ENCODE measurements at regions not wholly inside any gene's neighbourhood (a gene's known extent, or its start where the extent isn't known, plus 50 kb on each side); places are given as distances from the start of the nearest gene placed in this dataset.

DNA sequence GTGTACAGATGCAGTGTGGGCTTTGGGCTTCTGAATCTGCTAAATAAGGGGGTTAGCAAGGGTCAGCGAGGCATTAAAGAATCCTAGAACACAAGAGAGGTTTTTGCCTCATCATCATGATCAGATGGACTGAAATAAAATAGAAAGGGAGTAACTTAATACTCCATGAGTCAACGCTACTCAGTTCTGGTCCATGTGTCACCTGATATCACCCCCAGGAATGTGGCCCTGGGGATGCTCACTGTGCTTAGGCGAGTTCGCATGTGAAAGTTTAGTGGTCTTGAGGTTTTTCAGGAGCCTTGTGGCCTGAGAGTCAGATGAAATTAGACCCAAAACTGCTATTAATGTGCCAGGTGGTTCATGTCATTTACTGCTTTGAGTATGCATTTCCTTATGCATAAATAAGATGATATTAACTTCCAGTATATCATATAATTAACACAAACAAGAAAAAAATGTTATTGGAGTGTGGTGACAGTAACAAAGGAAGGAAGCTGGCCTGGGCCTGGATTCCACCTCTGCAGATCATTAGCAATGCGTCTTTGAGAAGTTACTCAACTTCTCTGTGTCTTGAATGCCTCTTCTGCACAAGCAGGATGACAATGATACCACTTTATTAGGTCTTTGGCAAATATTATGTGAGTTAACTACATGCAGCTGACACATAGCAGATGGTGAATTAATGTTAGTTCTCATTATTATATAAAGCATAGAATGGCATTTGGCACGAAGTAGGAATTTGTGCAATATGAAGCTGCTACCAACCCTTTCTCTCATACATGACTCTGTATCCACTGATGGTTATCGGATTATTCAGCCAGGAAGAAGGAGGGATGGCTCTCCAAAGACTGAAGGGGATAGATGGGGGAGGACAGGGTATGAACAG lies 1272.6 kb downstream of the AACS start:
- H3K9me3 ChIP-seq (ENCODE audit: low read depth, low read length) = no peaks in the 10 kb centered on the region
- peak overlapping the region; percentile 14 for H3K4me2 ChIP-seq (ENCODE audit: insufficient read depth, low read length)
- no peaks in the 10 kb centered on the region for H3K27me3 ChIP-seq (ENCODE audit: insufficient read depth, low read length)
- H3K4me1 ChIP-seq (ENCODE audit: insufficient read depth, low read length) = peaks cover 16% of the 10 kb centered on the region
- no peaks in the 10 kb centered on the region for H3K79me2 ChIP-seq (ENCODE audit: insufficient read depth, low read length)
- DNase-seq (ENCODE audit: insufficient read length, low spot score, missing footprints) = no peak
- no peak overlapping the region for H2AFZ ChIP-seq (ENCODE audit: low read length)
- peak overlapping the region; percentile 51 for H3K27ac ChIP-seq (ENCODE audit: low read depth, low read length)
- no peaks in the 10 kb centered on the region for H4K20me1 ChIP-seq (ENCODE audit: insufficient read depth, low read length)
- no peaks in the 10 kb centered on the region for H3K36me3 ChIP-seq (ENCODE audit: insufficient read depth, low read length)
- TF ChIP-seq, protein P1, sequence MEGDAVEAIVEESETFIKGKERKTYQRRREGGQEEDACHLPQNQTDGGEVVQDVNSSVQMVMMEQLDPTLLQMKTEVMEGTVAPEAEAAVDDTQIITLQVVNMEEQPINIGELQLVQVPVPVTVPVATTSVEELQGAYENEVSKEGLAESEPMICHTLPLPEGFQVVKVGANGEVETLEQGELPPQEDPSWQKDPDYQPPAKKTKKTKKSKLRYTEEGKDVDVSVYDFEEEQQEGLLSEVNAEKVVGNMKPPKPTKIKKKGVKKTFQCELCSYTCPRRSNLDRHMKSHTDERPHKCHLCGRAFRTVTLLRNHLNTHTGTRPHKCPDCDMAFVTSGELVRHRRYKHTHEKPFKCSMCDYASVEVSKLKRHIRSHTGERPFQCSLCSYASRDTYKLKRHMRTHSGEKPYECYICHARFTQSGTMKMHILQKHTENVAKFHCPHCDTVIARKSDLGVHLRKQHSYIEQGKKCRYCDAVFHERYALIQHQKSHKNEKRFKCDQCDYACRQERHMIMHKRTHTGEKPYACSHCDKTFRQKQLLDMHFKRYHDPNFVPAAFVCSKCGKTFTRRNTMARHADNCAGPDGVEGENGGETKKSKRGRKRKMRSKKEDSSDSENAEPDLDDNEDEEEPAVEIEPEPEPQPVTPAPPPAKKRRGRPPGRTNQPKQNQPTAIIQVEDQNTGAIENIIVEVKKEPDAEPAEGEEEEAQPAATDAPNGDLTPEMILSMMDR (IDR thresholded peaks at IDR 0.05; ENCODE audit: extremely low read depth, low read depth, low read length) = no peak
- H3K4me3 ChIP-seq (ENCODE audit: insufficient read depth, low read length) = no peak overlapping the region

DNA sequence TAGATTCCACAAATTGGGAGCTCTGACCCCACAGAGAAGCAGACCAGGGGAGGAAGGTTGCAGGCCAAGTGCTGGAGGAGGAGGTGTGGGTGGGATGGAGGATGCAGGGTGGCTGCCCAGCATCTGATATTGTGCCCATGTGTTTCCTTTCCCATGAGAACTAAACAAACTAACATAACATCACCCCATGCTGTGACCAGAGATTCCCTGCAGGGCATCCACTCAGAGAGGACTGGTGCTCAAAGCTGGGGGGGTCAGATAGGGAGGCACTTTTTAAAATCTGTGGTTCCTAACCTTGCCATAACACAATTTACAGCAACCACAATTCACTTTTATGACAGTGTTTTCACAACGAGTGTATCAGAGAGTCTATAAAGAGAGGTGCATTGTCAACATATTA lies 1277.6 kb downstream of the AACS start:
- H2AFZ ChIP-seq (ENCODE audit: low read length) = no peak overlapping the region
- H3K27ac ChIP-seq (ENCODE audit: low read depth, low read length) = no peak overlapping the region
- H3K9me3 ChIP-seq (ENCODE audit: low read depth, low read length) = no peaks in the 10 kb centered on the region
- no peaks in the 10 kb centered on the region for H3K27me3 ChIP-seq (ENCODE audit: insufficient read depth, low read length)
- H4K20me1 ChIP-seq (ENCODE audit: insufficient read depth, low read length) = no peaks in the 10 kb centered on the region
- TF ChIP-seq, protein P1 (IDR thresholded peaks at IDR 0.05; ENCODE audit: extremely low read depth, low read depth, low read length) = no peak
- no peak overlapping the region for H3K4me2 ChIP-seq (ENCODE audit: insufficient read depth, low read length)
- H3K79me2 ChIP-seq (ENCODE audit: insufficient read depth, low read length) = no peaks in the 10 kb centered on the region
- peaks cover 8% of the 10 kb centered on the region for H3K4me1 ChIP-seq (ENCODE audit: insufficient read depth, low read length)
- H3K36me3 ChIP-seq (ENCODE audit: insufficient read depth, low read length) = no peaks in the 10 kb centered on the region
- no peak overlapping the region for H3K4me3 ChIP-seq (ENCODE audit: insufficient read depth, low read length)
- DNase-seq (ENCODE audit: insufficient read length, low spot score, missing footprints) = no peak

DNA sequence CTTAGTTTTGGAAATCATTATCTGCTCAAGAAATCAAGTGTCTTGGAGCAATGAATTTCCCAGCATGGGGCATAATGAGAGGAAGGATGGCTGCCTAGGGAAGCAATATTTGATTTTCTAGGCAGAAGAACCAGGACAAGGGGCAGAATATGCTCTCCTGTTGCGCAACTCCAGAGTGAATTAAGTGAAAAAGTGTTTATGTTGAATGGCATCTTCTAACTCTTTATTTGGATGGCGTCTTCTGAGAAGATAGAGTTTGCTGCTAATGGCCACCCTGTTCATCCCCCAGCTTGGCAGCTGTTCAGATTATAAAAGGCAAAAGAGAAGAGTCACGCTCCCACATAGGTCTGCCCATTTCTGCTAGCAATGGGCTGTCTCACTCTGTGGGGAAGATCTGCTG lies 1278.1 kb downstream of the AACS start:
- Histone ChIP-seq H3K36me3 (ENCODE audit: insufficient read depth, low read length) (no peaks in the 10 kb centered on the region), H3K4me3 (ENCODE audit: insufficient read depth, low read length) (no peak overlapping the region), H3K27me3 (ENCODE audit: insufficient read depth, low read length) (no peaks in the 10 kb centered on the region), H2AFZ (ENCODE audit: low read length) (no peak overlapping the region), H3K27ac (ENCODE audit: low read depth, low read length) (no peak overlapping the region), H3K4me2 (ENCODE audit: insufficient read depth, low read length) (no peak overlapping the region), H4K20me1 (ENCODE audit: insufficient read depth, low read length) (no peaks in the 10 kb centered on the region), H3K4me1 (ENCODE audit: insufficient read depth, low read length) (peaks cover 3% of the 10 kb centered on the region), H3K79me2 (ENCODE audit: insufficient read depth, low read length) (no peaks in the 10 kb centered on the region), H3K9me3 (ENCODE audit: low read depth, low read length) (no peaks in the 10 kb centered on the region)
- TF ChIP-seq, protein P1 (IDR thresholded peaks at IDR 0.05; ENCODE audit: extremely low read depth, low read depth, low read length) = no peak
- no peak for DNase-seq (ENCODE audit: insufficient read length, low spot score, missing footprints)

DNA sequence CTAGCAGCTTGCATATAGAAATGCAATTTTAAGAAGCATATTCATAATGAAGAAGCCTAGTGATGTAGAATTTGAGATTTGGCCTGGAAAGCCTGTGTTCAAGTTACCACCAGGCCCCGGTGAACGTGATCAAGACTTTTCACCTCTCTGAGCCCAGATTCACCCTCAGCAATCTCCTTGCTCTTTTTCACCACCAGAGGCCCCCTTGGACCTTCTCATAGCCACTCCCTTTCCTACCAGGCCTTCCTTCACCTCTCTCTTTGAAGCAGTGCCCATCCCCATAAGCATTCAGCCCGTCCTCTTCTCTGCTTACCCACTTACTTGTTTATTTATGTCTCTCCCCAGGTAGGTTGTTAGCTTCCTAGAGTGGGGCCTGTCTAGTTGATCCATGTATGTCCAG lies 1280.9 kb downstream of the AACS start:
- H4K20me1 ChIP-seq (ENCODE audit: insufficient read depth, low read length) = no peaks in the 10 kb centered on the region
- no peaks in the 10 kb centered on the region for H3K27me3 ChIP-seq (ENCODE audit: insufficient read depth, low read length)
- no peak overlapping the region for H3K4me3 ChIP-seq (ENCODE audit: insufficient read depth, low read length)
- TF ChIP-seq, protein P1 (IDR thresholded peaks at IDR 0.05; ENCODE audit: extremely low read depth, low read depth, low read length) = no peak
- no peak for DNase-seq (ENCODE audit: insufficient read length, low spot score, missing footprints)
- no peak overlapping the region for H2AFZ ChIP-seq (ENCODE audit: low read length)
- no peak overlapping the region for H3K4me2 ChIP-seq (ENCODE audit: insufficient read depth, low read length)
- H3K27ac ChIP-seq (ENCODE audit: low read depth, low read length) = no peak overlapping the region
- no peaks in the 10 kb centered on the region for H3K4me1 ChIP-seq (ENCODE audit: insufficient read depth, low read length)
- H3K9me3 ChIP-seq (ENCODE audit: low read depth, low read length) = no peaks in the 10 kb centered on the region
- no peaks in the 10 kb centered on the region for H3K36me3 ChIP-seq (ENCODE audit: insufficient read depth, low read length)
- H3K79me2 ChIP-seq (ENCODE audit: insufficient read depth, low read length) = no peaks in the 10 kb centered on the region
